CD4-positive, alpha-beta T cell (primary cell): ENCODE measurements at regions not wholly inside any gene's neighbourhood (a gene's known extent, or its start where the extent isn't known, plus 50 kb on each side); places are given as distances from the start of the nearest gene placed in this dataset.

Experiments
- ATAC-seq: fragments of 200-7000 bp; cut with Tn5 transposase; one replicate; pipeline ENCODE4 v1.10.0; 2022; ENCODE audit warnings: mild to moderate bottlenecking; ENCODE audit not compliant: poor library complexity
- CTCF ChIA-PET: fragments of 350-600 bp; sonication (Branson Sonifier 250); formaldehyde crosslinking; loops from one replicate; lab custom pipeline; 2021; ENCODE audit warnings: antibody characterized with exemption, inconsistent platforms; lab: Charles Lee
- POLR2A ChIA-PET: fragments of 350-600 bp; sonication (Branson Sonifier 250); formaldehyde crosslinking; loops from one replicate; lab custom pipeline; 2021; ENCODE audit warnings: antibody characterized with exemption, inconsistent platforms; lab: Charles Lee
- DNase-seq, 14 experiments: peaks; one replicate each; pipeline ENCODE4 v3.0.0-alpha.2; 2013 to 2020; ENCODE audit warnings: mixed read lengths in 2 of 14
- H3K27ac ChIP-seq, 2 donors: one replicate each; pipeline versions ENCODE4 v1.5.1 to v1.7.0; 2013; ENCODE audit warnings: low read length in 2 of 2, low read depth in 1 of 2, mild to moderate bottlenecking in 1 of 2
- H3K27me3 ChIP-seq, 2 experiments: 1 replicate in 1 of 2; 2 replicates in 1 of 2; pipeline versions ENCODE4 v1.6.1 to v1.7.0; 2013; ENCODE audit warnings: low read length in 2 of 2, control low read depth in 1 of 2, mild to moderate bottlenecking in 1 of 2, moderate library complexity in 1 of 2; ENCODE audit not compliant: insufficient read depth in 2 of 2, control insufficient read depth in 1 of 2
- H3K36me3 ChIP-seq: one replicate; pipeline ENCODE4 v1.6.1; 2013; ENCODE audit warnings: low read length, control low read depth; ENCODE audit not compliant: insufficient read depth
- H3K4me1 ChIP-seq: one replicate; pipeline ENCODE4 v1.6.1; 2013; ENCODE audit warnings: low read length, control low read depth; ENCODE audit not compliant: insufficient read depth
- H3K4me3 ChIP-seq: one replicate; pipeline ENCODE4 v1.5.1; 2013; ENCODE audit warnings: mild to moderate bottlenecking, low read length, moderate library complexity
- H3K9me3 ChIP-seq, 2 experiments: 1 replicate in 1 of 2; 2 replicates in 1 of 2; pipeline versions ENCODE4 v1.6.1 to v1.7.0; 2013; ENCODE audit warnings: low read length in 2 of 2, mild to moderate bottlenecking in 2 of 2, control low read depth in 1 of 2, moderate library complexity in 1 of 2; ENCODE audit not compliant: control insufficient read depth in 1 of 2, insufficient read depth in 1 of 2
- H3K27ac Mint-ChIP-seq: one replicate; pipeline ENCODE4 v1.8.0; 2020; ENCODE audit warnings: mixed read lengths
- H3K27me3 Mint-ChIP-seq: one replicate; pipeline ENCODE4 v1.8.0; 2021; ENCODE audit warnings: mixed read lengths
- H3K36me3 Mint-ChIP-seq: one replicate; pipeline ENCODE4 v1.8.0; 2021; ENCODE audit warnings: low read depth, mixed read lengths
- H3K4me1 Mint-ChIP-seq: one replicate; pipeline ENCODE4 v1.8.0; 2021; ENCODE audit warnings: low read depth, mixed read lengths
- H3K4me3 Mint-ChIP-seq: one replicate; pipeline ENCODE4 v1.8.0; 2020; ENCODE audit warnings: mild to moderate bottlenecking, mixed read lengths
- H3K9me3 Mint-ChIP-seq: one replicate; pipeline ENCODE4 v1.8.0; 2020; ENCODE audit warnings: mixed read lengths
- intact Hi-C, 2 experiments: fragments of 100-400 bp; cut with DNase I in 1 of 2; cut with micrococcal nuclease in 1 of 2; formaldehyde crosslinking; loops; one replicate each; pipeline versions ENCODE4 v1.15.1 to v1.9.0; 2023 to 2025; cut with DNase I, micrococcal nuclease
- TF ChIP-seq, protein P1 (sequence below): fragments of 200-600 bp; IDR thresholded peaks from one replicate; pipeline ENCODE4 v1.8.0; 2022; ENCODE audit warnings: antibody characterized with exemption, mild to moderate bottlenecking

DNA sequence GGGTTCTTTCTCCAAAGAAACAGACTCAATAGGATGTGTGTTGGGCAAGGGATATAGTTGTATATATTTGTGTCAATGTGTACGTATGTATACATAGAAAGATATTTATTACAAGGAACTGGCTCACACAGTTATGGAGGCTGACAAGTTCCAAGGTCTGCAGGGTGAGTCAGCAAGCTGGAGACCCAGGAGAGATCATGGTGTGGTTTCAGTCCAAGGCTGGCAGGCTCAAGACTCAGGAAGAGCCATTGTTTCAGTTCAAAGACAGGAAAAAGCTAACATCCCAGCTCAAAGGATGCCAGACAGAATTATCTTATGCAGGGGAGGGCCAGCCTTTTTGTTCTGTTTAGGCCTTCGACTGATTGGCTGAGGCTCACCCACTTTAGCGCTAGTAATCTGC lies 89.9 kb upstream of the RALGAPA2 start:
- no peak for DNase-seq
- Histone ChIP-seq H3K27ac (no peak overlapping the region), H3K36me3 (no peaks in the 10 kb centered on the region), H3K4me3 (no peak overlapping the region), H3K27me3 (peaks cover 0 to 2% of the 10 kb centered on the region in 2 experiments), H3K4me1 (no peaks in the 10 kb centered on the region), H3K9me3 (no peaks in the 10 kb centered on the region)
- Mint-ChIP-seq H3K36me3 (no peaks in the 10 kb centered on the region), H3K4me3 (no peak overlapping the region), H3K4me1 (no peaks in the 10 kb centered on the region), H3K27me3 (no peaks in the 10 kb centered on the region), H3K9me3 (no peaks in the 10 kb centered on the region), H3K27ac (no peak overlapping the region)
- intact Hi-C loops = no loop called here
- no peak for ATAC-seq
- TF ChIP-seq, protein P1, sequence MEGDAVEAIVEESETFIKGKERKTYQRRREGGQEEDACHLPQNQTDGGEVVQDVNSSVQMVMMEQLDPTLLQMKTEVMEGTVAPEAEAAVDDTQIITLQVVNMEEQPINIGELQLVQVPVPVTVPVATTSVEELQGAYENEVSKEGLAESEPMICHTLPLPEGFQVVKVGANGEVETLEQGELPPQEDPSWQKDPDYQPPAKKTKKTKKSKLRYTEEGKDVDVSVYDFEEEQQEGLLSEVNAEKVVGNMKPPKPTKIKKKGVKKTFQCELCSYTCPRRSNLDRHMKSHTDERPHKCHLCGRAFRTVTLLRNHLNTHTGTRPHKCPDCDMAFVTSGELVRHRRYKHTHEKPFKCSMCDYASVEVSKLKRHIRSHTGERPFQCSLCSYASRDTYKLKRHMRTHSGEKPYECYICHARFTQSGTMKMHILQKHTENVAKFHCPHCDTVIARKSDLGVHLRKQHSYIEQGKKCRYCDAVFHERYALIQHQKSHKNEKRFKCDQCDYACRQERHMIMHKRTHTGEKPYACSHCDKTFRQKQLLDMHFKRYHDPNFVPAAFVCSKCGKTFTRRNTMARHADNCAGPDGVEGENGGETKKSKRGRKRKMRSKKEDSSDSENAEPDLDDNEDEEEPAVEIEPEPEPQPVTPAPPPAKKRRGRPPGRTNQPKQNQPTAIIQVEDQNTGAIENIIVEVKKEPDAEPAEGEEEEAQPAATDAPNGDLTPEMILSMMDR = no peak
- CTCF ChIA-PET = no interaction called here
- POLR2A ChIA-PET = no interaction called here

DNA sequence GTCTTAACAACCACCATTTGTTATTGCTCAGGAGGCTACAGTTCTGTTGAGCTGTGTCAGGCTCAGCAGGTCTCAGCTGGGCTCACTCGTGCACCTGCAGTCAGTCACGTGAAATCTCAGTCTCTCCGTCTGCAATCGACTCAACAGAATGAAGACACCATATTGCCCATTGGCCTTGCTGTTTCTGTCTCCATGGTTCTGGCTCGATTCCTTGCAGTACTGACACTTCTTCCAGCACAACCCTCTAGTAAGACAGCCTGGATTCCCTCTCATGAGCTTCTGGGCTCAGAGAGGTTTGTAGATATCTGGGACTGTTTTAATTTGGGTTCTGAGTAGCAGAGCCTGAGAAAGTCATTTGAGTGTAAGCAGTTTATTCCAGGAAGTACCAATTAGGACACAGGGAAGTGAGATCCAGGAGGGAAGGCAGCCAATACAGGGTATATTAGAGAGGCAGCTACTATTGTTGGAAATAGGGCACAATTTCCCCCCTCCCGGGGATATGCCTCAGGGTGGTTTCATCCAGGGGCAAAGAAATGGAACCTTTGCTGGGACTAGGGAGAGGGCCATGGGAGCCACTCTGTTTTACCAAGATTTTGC lies 87.4 kb upstream of the RALGAPA2 start:
- no peak overlapping the region for H3K4me3 Mint-ChIP-seq
- Histone ChIP-seq H3K27me3 (peaks cover 0 to 2% of the 10 kb centered on the region in 2 experiments), H3K4me1 (no peaks in the 10 kb centered on the region), H3K36me3 (no peaks in the 10 kb centered on the region), H3K4me3 (no peak overlapping the region), H3K9me3 (no peaks in the 10 kb centered on the region), H3K27ac (no peak overlapping the region)
- DNase-seq (no peak), ATAC-seq (no peak)
- POLR2A ChIA-PET = no interaction called here
- TF ChIP-seq, protein P1 = no peak
- H3K4me1 Mint-ChIP-seq = no peaks in the 10 kb centered on the region
- intact Hi-C loops = no loop called here
- no peaks in the 10 kb centered on the region for H3K27me3 Mint-ChIP-seq
- CTCF ChIA-PET = no interaction called here
- no peak overlapping the region for H3K27ac Mint-ChIP-seq
- H3K9me3 Mint-ChIP-seq = no peaks in the 10 kb centered on the region
- no peaks in the 10 kb centered on the region for H3K36me3 Mint-ChIP-seq

DNA sequence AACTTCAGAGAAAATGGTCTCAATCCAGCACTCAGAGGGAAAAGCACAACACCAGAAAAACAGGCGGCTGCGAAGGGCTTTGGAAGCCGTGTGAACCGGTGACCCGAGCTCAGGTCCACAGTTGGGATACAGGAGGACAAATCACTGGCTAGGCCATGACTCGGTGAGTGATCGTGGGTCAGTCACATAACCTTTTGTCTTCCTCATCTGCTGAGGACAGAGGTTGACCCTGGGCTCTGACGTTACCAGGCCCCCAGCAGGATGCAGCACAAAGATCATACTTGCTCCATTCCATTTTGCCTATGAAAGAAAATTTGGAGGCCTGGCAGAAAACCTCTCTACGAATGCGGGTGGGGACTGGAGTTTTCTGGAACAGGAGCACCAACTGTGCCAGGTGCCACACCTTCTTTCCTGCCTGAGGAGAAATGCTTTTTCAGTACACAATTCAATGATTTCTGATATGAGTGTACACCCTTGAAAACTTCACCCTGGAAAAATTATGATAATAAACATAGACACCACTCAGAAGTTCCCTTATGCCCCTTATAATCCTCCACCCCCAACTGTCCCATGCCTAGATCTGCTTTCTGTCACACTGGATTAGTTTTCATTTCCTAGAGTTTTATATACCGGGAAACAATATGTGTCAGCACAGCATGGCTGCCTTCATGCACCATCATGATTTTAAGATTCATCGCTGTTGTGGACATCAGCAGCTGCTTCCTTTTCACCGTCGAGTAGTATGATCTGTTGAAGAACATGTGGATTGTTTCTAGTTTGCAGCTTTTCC lies 85.3 kb upstream of the RALGAPA2 start:
- Mint-ChIP-seq H3K36me3 (no peaks in the 10 kb centered on the region), H3K9me3 (no peaks in the 10 kb centered on the region), H3K27me3 (peaks cover 9% of the 10 kb centered on the region), H3K4me3 (no peak overlapping the region), H3K4me1 (no peaks in the 10 kb centered on the region), H3K27ac (no peak overlapping the region)
- ChIA-PET POLR2A (no interaction called here), CTCF (no interaction called here)
- Histone ChIP-seq H3K36me3 (no peaks in the 10 kb centered on the region), H3K4me1 (no peaks in the 10 kb centered on the region), H3K27ac (no peak overlapping the region), H3K27me3 (no peaks in the 10 kb centered on the region), H3K4me3 (no peak overlapping the region), H3K9me3 (no peaks in the 10 kb centered on the region)
- TF ChIP-seq, protein P1 = no peak
- DNase-seq = no peak
- ATAC-seq = no peak
- intact Hi-C loops = no loop called here
